Endothelial cell of umbilical vein (primary cell): ENCODE measurements at regions not wholly inside any gene's neighbourhood (a gene's known extent, or its start where the extent isn't known, plus 50 kb on each side); places are given as distances from the start of the nearest gene placed in this dataset.

ENCODE experiments used
- BruUV-seq: library from RNA; stranded (reverse); fragments of 400-500 nt; replicated peaks from 2 replicates; lab custom pipeline; 2021; lab: Mats Ljungman, UMichigan
- CTCF ChIA-PET: fragments of 300-600, 350-600 bp; sonication (Branson Sonifier 250); formaldehyde crosslinking; loops from one replicate; lab custom pipeline; 2021; ENCODE audit warnings: antibody characterized with exemption, inconsistent platforms; lab: Charles Lee
- POLR2A ChIA-PET: fragments of 300-600, 350-600 bp; sonication (Branson Sonifier 250); formaldehyde crosslinking; loops from one replicate; lab custom pipeline; 2021; ENCODE audit warnings: antibody characterized with exemption, inconsistent platforms; lab: Charles Lee
- DNase-seq: peaks from one replicate; pipeline ENCODE4 v3.0.0-alpha.2; 2011; ENCODE audit warnings: low read depth, low spot score
- FAIRE-seq: peaks from 2 replicates; lab custom pipeline; 2011; peaks lifted over from hg19 to GRCh38; lab: Jason Lieb, UNC
- H2AFZ ChIP-seq: 2 replicates; pipeline ENCODE4 v1.6.0; 2012; ENCODE audit warnings: low read depth, low read length, control low read depth, inconsistent platforms
- H3K27ac ChIP-seq: 2 replicates; pipeline ENCODE4 v1.5.1; 2011; ENCODE audit warnings: low read depth, mild to moderate bottlenecking, control low read depth, low read length, moderate library complexity; ENCODE audit not compliant: insufficient read depth
- H3K27me3 ChIP-seq, 2 experiments: 2 replicates each; pipeline versions ENCODE4 v1.6.0 to v1.6.1; 2011; ENCODE audit warnings: low read length in 2 of 2, mixed read lengths in 1 of 2; ENCODE audit not compliant: control insufficient read depth in 2 of 2, insufficient read depth in 2 of 2
- H3K36me3 ChIP-seq, 2 experiments: 2 replicates in 1 of 2; 3 replicates in 1 of 2; pipeline ENCODE4 v1.5.1; 2011; ENCODE audit warnings: low read length in 2 of 2, mild to moderate bottlenecking in 1 of 2, moderate library complexity in 1 of 2; ENCODE audit not compliant: control insufficient read depth in 2 of 2, insufficient read depth in 2 of 2; ENCODE audit errors: extremely low read depth in 1 of 2
- H3K4me1 ChIP-seq: 3 replicates; pipeline ENCODE4 v1.5.1; 2011; ENCODE audit warnings: mild to moderate bottlenecking, low read length; ENCODE audit not compliant: control insufficient read depth, insufficient read depth; ENCODE audit errors: extremely low read depth
- H3K4me2 ChIP-seq: 2 replicates; pipeline ENCODE4 v1.6.1; 2011; ENCODE audit warnings: low read length, control low read depth, mixed read lengths; ENCODE audit not compliant: insufficient read depth
- H3K4me3 ChIP-seq, 3 experiments: fragments of 200-600 bp in 1 of 3; sonication (generic), shearing (Covaris generic) in 1 of 3; replicated peaks in 1 of 3; 2 replicates each; pipeline ENCODE4 v1.5.1; 2011 to 2016; ENCODE audit warnings: control low read depth in 3 of 3, low read length in 3 of 3, mild to moderate bottlenecking in 2 of 3, inconsistent platforms in 1 of 3, low read depth in 1 of 3, moderate library complexity in 1 of 3; ENCODE audit not compliant: insufficient read depth in 1 of 3
- H3K79me2 ChIP-seq: 2 replicates; pipeline ENCODE4 v1.6.0; 2012; ENCODE audit warnings: low read length, inconsistent platforms; ENCODE audit not compliant: control insufficient read depth, insufficient read depth
- H3K9ac ChIP-seq: replicated peaks from 2 replicates; pipeline ENCODE3; 2011; ENCODE audit warnings: low read length, control low read depth; ENCODE audit not compliant: insufficient read depth; ENCODE audit errors: extremely low read depth
- H3K9me1 ChIP-seq: replicated peaks from 3 replicates; pipeline ENCODE4 v1.6.0; 2011; ENCODE audit warnings: mild to moderate bottlenecking, low read length; ENCODE audit not compliant: control insufficient read depth, insufficient read depth; ENCODE audit errors: extremely low read depth
- H3K9me3 ChIP-seq: replicated peaks from 2 replicates; pipeline ENCODE4 v1.5.1; 2012; ENCODE audit warnings: low read length, inconsistent platforms; ENCODE audit not compliant: control insufficient read depth, insufficient read depth
- H4K20me1 ChIP-seq: replicated peaks from 2 replicates; pipeline ENCODE3; 2011; ENCODE audit warnings: mild to moderate bottlenecking, low read length; ENCODE audit not compliant: control insufficient read depth, insufficient read depth; ENCODE audit errors: extremely low read depth
- EZH2 ChIP-seq: IDR thresholded peaks from 2 replicates; pipeline ENCODE4 v1.6.1; 2012; ENCODE audit warnings: borderline replicate concordance, low read depth, mild to moderate bottlenecking, moderate library complexity, low read length, inconsistent platforms; ENCODE audit not compliant: severe bottlenecking
- FOS ChIP-seq: IDR thresholded peaks from 2 replicates; pipeline ENCODE4 v1.6.1; 2011; ENCODE audit warnings: mild to moderate bottlenecking, low read length, moderate library complexity, borderline replicate concordance; ENCODE audit not compliant: insufficient read depth
- GATA2 ChIP-seq: IDR thresholded peaks from 2 replicates; pipeline ENCODE4 v1.7.0; 2011; ENCODE audit warnings: low read depth, mild to moderate bottlenecking, moderate library complexity, mixed read lengths, low read length; ENCODE audit not compliant: insufficient read length, insufficient read depth
- JUN ChIP-seq: IDR thresholded peaks from 2 replicates; pipeline ENCODE4 v1.6.1; 2011; ENCODE audit warnings: borderline replicate concordance, low read depth; ENCODE audit not compliant: insufficient read length, insufficient read depth
- MAX ChIP-seq: IDR thresholded peaks from 2 replicates; pipeline ENCODE4 v1.6.1; 2011; ENCODE audit not compliant: insufficient read depth, insufficient read length
- MYC ChIP-seq: IDR thresholded peaks from one replicate; pipeline ENCODE4 v1.6.1; 2011; ENCODE audit warnings: mild to moderate bottlenecking, low read depth, low read length
- POLR2A ChIP-seq: IDR thresholded peaks from 2 replicates; pipeline ENCODE4 v1.6.1; 2012; ENCODE audit warnings: low read depth, mild to moderate bottlenecking, control low read depth, low read length
- POLR2AphosphoS5 ChIP-seq: IDR thresholded peaks from 2 replicates; pipeline ENCODE4 v1.6.1; 2012; ENCODE audit warnings: low read depth, mild to moderate bottlenecking, control low read depth, low read length, moderate library complexity; ENCODE audit not compliant: insufficient read depth
- dilution Hi-C: fragments of 300-500 bp; cut with MboI; formaldehyde crosslinking; loops from one replicate; pipeline ENCODE4 v1.15.0; 2019; ENCODE audit warnings: low sequenced_read_pairs; ENCODE audit not compliant: extremely low pct_ligation_motif_present
- intact Hi-C: fragments of 100-400 bp; cut with micrococcal nuclease; formaldehyde crosslinking; loops from one replicate; pipeline ENCODE4 v1.10.0; 2022
- TF ChIP-seq, protein P1 (sequence below), 2 donors: IDR thresholded peaks; 1 replicate in 1 of 2; 2 replicates in 1 of 2; pipeline ENCODE4 v1.5.1; 2011; ENCODE audit warnings: low read length in 2 of 2, mild to moderate bottlenecking in 2 of 2, moderate library complexity in 2 of 2, control low read depth in 1 of 2, inconsistent platforms in 1 of 2, low read depth in 1 of 2; ENCODE audit not compliant: insufficient read depth in 1 of 2; ENCODE audit errors: extremely low read depth in 1 of 2

DNA sequence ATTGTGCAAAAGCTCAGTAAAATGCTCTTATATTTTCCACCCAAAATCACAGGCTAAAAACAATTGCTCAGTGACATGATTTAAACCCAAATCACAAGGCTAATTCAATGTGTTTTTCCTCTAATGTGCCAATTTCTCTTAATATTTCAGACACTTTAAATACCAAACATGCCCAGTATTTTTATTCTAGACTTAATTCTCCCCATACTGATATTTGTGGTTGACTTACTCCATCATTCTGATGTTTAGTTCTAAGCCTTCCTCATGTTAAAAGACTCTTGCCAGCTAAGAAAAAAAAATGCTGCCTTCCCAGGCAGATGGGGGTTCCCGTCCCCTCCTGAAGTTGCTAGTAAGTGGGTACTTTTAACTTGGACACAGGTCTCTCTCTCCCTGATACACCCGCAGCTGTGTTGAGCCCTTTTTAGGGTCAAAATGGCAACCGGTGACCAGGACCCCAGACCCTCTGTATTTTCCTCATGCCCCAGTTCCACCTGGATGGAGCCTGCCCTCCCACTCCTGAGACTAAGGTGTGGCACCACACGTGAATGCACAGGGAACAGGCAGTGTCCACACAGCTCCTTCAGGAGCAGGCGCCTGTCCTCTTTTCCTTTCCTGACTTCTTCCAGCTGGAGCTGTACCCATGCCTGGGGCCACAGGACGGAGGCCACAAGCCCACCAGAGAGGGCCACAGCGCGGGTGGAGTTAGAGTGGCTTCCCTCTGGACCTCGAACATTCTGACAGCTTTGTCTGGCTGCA, 118.9 kb downstream of the RIPK4 start:
- no TSS peak for BruUV-seq
- H3K79me2 ChIP-seq, result no peaks in the 10 kb centered on the region
- ChIA-PET CTCF (no interaction called here), POLR2A (no interaction called here)
- dilution Hi-C loops (no loop called here), intact Hi-C loops (no loop called here)
- FAIRE-seq, result no peak
- no peaks in the 10 kb centered on the region for H3K36me3 ChIP-seq
- no peaks in the 10 kb centered on the region for H3K9me3 ChIP-seq
- no peak overlapping the region for H3K4me3 ChIP-seq
- H3K9me1 ChIP-seq, result no peaks in the 10 kb centered on the region
- DNase-seq, result no peak
- H3K9ac ChIP-seq, result no peak overlapping the region
- TF ChIP-seq JUN (no peak), POLR2A (no peak), EZH2 (no peak), POLR2AphosphoS5 (no peak), MYC (no peak), GATA2 (no peak), FOS (no peak), MAX (no peak)
- TF ChIP-seq, protein P1, sequence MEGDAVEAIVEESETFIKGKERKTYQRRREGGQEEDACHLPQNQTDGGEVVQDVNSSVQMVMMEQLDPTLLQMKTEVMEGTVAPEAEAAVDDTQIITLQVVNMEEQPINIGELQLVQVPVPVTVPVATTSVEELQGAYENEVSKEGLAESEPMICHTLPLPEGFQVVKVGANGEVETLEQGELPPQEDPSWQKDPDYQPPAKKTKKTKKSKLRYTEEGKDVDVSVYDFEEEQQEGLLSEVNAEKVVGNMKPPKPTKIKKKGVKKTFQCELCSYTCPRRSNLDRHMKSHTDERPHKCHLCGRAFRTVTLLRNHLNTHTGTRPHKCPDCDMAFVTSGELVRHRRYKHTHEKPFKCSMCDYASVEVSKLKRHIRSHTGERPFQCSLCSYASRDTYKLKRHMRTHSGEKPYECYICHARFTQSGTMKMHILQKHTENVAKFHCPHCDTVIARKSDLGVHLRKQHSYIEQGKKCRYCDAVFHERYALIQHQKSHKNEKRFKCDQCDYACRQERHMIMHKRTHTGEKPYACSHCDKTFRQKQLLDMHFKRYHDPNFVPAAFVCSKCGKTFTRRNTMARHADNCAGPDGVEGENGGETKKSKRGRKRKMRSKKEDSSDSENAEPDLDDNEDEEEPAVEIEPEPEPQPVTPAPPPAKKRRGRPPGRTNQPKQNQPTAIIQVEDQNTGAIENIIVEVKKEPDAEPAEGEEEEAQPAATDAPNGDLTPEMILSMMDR (IDR thresholded peaks at IDR 0.05; ENCODE audit: extremely low read depth in 1 of 2, insufficient read depth in 1 of 2, low read depth in 1 of 2, low read length in 2 of 2), result no peak
- H4K20me1 ChIP-seq, result no peaks in the 10 kb centered on the region
- H3K27me3 ChIP-seq, result no peaks in the 10 kb centered on the region
- H3K27ac ChIP-seq, result no peak overlapping the region
- H3K4me1 ChIP-seq, result no peaks in the 10 kb centered on the region
- H2AFZ ChIP-seq, result no peak overlapping the region
- H3K4me2 ChIP-seq, result no peak overlapping the region
